ENCODE measurements at regions not wholly inside any gene's neighbourhood (a gene's known extent, or its start where the extent isn't known, plus 50 kb on each side); places are given as distances from the start of the nearest gene placed in this dataset.

GRCh38 chr5:74149395-74149794 lies 491.1 kb downstream of the ENC1 start:
- Histone ChIP-seq H3K9me3 (ENCODE audit: control insufficient read depth, insufficient read depth, low read depth, low read length) (no peaks in the 10 kb centered on the region), H3K36me3 (ENCODE audit: control insufficient read depth in 2 of 2, insufficient read depth in 1 of 2, low read length in 2 of 2) (no peaks in the 10 kb centered on the region), H3K4me1 (ENCODE audit: control insufficient read depth, insufficient read depth, low read length) (0 out of 2 replicates have a peak, but pooled peaks cover 2% of the 10 kb centered on the region), H3K27ac (ENCODE audit: extremely low read depth, low read depth, low read length) (no peak overlapping the region), H3K4me3 (ENCODE audit: low read depth, low read length) (no peak overlapping the region)
- ChIA-PET POLR2A (no interaction called here), CTCF (no interaction called here)
- no peak for TF ChIP-seq ZNF624 (tag by site-specific recombination; IDR thresholded peaks at IDR 0.05)
- TF ChIP-seq ZNF341 (tag by site-specific recombination; IDR thresholded peaks at IDR 0.05; ENCODE audit: low read depth) = no peak
- TF ChIP-seq ZNF202 (tag by site-specific recombination; IDR thresholded peaks at IDR 0.05; ENCODE audit: borderline replicate concordance) = no peak

DNA sequence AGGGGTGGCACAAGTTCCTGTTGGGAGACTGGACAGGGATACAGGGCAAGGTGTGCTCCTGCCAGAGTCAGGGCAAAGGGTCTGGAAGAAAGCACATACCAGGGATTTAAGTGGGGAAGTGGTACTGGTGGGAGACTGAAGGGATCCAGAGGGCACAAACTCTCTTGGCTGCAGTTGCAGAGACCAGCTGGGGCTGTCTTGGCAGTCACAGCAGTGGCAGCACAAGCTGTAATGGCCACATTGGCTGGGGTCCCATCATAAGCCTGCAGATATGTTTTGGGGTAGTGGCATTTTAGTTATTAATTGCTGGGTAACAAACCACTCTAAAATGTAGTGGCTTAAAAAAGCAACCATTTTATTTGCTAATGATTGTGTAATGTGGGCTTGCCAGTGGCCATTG lies 492.2 kb downstream of the ENC1 start:
- POLR2A ChIA-PET = no interaction called here
- TF ChIP-seq ZNF624 (tag by site-specific recombination; IDR thresholded peaks at IDR 0.05) (no peak), ZNF398 (tag by site-specific recombination; IDR thresholded peaks at IDR 0.05) (no peak), ZNF549 (tag by site-specific recombination; IDR thresholded peaks at IDR 0.05) (no peak), ZNF18 (tag by site-specific recombination; IDR thresholded peaks at IDR 0.05) (no peak), ZNF184 (tag by site-specific recombination; IDR thresholded peaks at IDR 0.05) (no peak), ZBTB20 (tag by site-specific recombination; IDR thresholded peaks at IDR 0.05) (no peak), REPIN1 (tag by site-specific recombination; IDR thresholded peaks at IDR 0.05; ENCODE audit: low read depth) (no peak)
- TF ChIP-seq, protein P1, sequence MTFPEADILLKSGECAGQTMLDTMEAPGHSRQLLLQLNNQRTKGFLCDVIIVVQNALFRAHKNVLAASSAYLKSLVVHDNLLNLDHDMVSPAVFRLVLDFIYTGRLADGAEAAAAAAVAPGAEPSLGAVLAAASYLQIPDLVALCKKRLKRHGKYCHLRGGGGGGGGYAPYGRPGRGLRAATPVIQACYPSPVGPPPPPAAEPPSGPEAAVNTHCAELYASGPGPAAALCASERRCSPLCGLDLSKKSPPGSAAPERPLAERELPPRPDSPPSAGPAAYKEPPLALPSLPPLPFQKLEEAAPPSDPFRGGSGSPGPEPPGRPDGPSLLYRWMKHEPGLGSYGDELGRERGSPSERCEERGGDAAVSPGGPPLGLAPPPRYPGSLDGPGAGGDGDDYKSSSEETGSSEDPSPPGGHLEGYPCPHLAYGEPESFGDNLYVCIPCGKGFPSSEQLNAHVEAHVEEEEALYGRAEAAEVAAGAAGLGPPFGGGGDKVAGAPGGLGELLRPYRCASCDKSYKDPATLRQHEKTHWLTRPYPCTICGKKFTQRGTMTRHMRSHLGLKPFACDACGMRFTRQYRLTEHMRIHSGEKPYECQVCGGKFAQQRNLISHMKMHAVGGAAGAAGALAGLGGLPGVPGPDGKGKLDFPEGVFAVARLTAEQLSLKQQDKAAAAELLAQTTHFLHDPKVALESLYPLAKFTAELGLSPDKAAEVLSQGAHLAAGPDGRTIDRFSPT (tag by site-specific recombination; IDR thresholded peaks at IDR 0.05) = no peak

DNA sequence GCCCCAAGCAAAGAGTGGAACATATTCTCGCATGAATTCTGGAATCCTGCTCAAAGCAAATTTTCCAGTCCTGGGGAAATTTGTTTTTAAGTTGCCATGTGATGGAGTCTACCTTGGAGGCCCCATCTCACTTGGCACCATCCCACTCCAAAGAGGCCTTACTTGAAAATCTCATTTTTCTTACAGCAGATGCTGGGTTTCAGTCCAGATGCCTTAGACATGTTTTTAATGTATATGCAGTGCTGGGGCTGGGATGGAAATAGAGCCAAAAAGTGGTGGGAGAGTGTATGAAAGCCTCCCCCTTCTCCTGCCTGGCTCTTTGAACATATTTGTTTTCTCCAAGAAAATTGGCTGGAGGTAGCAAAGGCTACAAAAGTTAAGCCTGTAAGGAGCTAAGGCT lies 493.7 kb downstream of the ENC1 start:
- Histone ChIP-seq H3K4me3 (ENCODE audit: low read depth, low read length) (no peak overlapping the region), H3K27ac (ENCODE audit: extremely low read depth, low read depth, low read length) (no peak overlapping the region), H3K36me3 (ENCODE audit: control insufficient read depth in 2 of 2, insufficient read depth in 1 of 2, low read length in 2 of 2) (no peaks in the 10 kb centered on the region), H3K4me1 (ENCODE audit: control insufficient read depth, insufficient read depth, low read length) (no peaks in the 10 kb centered on the region), H3K9me3 (ENCODE audit: control insufficient read depth, insufficient read depth, low read depth, low read length) (no peaks in the 10 kb centered on the region)
- ChIA-PET CTCF (no interaction called here), POLR2A (no interaction called here)
- no peak for TF ChIP-seq ZNF768 (tag by site-specific recombination; IDR thresholded peaks at IDR 0.05)
- TF ChIP-seq, protein P2, sequence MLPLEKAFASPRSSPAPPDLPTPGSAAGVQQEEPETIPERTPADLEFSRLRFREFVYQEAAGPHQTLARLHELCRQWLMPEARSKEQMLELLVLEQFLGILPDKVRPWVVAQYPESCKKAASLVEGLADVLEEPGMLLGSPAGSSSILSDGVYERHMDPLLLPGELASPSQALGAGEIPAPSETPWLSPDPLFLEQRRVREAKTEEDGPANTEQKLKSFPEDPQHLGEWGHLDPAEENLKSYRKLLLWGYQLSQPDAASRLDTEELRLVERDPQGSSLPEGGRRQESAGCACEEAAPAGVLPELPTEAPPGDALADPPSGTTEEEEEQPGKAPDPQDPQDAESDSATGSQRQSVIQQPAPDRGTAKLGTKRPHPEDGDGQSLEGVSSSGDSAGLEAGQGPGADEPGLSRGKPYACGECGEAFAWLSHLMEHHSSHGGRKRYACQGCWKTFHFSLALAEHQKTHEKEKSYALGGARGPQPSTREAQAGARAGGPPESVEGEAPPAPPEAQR (tag by site-specific recombination; IDR thresholded peaks at IDR 0.05) = no peak
- no peak for TF ChIP-seq REST (tag by site-specific recombination; IDR thresholded peaks at IDR 0.05)
- TF ChIP-seq, protein P3, sequence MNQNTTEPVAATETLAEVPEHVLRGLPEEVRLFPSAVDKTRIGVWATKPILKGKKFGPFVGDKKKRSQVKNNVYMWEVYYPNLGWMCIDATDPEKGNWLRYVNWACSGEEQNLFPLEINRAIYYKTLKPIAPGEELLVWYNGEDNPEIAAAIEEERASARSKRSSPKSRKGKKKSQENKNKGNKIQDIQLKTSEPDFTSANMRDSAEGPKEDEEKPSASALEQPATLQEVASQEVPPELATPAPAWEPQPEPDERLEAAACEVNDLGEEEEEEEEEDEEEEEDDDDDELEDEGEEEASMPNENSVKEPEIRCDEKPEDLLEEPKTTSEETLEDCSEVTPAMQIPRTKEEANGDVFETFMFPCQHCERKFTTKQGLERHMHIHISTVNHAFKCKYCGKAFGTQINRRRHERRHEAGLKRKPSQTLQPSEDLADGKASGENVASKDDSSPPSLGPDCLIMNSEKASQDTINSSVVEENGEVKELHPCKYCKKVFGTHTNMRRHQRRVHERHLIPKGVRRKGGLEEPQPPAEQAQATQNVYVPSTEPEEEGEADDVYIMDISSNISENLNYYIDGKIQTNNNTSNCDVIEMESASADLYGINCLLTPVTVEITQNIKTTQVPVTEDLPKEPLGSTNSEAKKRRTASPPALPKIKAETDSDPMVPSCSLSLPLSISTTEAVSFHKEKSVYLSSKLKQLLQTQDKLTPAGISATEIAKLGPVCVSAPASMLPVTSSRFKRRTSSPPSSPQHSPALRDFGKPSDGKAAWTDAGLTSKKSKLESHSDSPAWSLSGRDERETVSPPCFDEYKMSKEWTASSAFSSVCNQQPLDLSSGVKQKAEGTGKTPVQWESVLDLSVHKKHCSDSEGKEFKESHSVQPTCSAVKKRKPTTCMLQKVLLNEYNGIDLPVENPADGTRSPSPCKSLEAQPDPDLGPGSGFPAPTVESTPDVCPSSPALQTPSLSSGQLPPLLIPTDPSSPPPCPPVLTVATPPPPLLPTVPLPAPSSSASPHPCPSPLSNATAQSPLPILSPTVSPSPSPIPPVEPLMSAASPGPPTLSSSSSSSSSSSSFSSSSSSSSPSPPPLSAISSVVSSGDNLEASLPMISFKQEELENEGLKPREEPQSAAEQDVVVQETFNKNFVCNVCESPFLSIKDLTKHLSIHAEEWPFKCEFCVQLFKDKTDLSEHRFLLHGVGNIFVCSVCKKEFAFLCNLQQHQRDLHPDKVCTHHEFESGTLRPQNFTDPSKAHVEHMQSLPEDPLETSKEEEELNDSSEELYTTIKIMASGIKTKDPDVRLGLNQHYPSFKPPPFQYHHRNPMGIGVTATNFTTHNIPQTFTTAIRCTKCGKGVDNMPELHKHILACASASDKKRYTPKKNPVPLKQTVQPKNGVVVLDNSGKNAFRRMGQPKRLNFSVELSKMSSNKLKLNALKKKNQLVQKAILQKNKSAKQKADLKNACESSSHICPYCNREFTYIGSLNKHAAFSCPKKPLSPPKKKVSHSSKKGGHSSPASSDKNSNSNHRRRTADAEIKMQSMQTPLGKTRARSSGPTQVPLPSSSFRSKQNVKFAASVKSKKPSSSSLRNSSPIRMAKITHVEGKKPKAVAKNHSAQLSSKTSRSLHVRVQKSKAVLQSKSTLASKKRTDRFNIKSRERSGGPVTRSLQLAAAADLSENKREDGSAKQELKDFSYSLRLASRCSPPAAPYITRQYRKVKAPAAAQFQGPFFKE (tag by site-specific recombination; IDR thresholded peaks at IDR 0.05; ENCODE audit: borderline replicate concordance) = no peak

More for the DNA sequence above, 492.2 kb downstream of the ENC1 start:
- H3K9me3 ChIP-seq (ENCODE audit: control insufficient read depth, insufficient read depth, low read depth, low read length) = no peaks in the 10 kb centered on the region
- H3K36me3 ChIP-seq (ENCODE audit: control insufficient read depth in 2 of 2, insufficient read depth in 1 of 2, low read length in 2 of 2) = no peaks in the 10 kb centered on the region
- 0 out of 2 replicates have a peak, but pooled peaks cover 2% of the 10 kb centered on the region for H3K4me1 ChIP-seq (ENCODE audit: control insufficient read depth, insufficient read depth, low read length)
- CTCF ChIA-PET = no interaction called here
- H3K27ac ChIP-seq (ENCODE audit: extremely low read depth, low read depth, low read length) = no peak overlapping the region
- H3K4me3 ChIP-seq (ENCODE audit: low read depth, low read length) = no peak overlapping the region

All from HEK293 (cell line).